Middle frontal gyrus (tissue), 1 donor: ENCODE measurements at regions not wholly inside any gene's neighbourhood (a gene's known extent, or its start where the extent isn't known, plus 50 kb on each side); places are given as distances from the start of the nearest gene placed in this dataset.
"Not testable (repeated sequence)": the region's sequence is repeated elsewhere in the genome, so short reads cannot be mapped to it uniquely, and the experiment has no call there.

ENCODE experiments used
- DNase-seq: peaks from one replicate; pipeline ENCODE4 v3.0.0-alpha.2; 2015; ENCODE audit warnings: low spot score; ENCODE audit errors: extremely low spot score

GRCh38 chr6:134436950-134437349 lies 119.0 kb upstream of the SGK1 start:
- DNase-seq, result no peak

GRCh38 chr6:134436281-134436815 lies 118.4 kb upstream of the SGK1 start:
- DNase-seq, result peak; percentile 43

- no peak for DNase-seq
Observed at GRCh38 chr6:134435814-134436280, 117.9 kb upstream of the SGK1 start.

- DNase-seq, result no peak
Observed at GRCh38 chr6:134434019-134434942, 116.4 kb upstream of the SGK1 start.

GRCh38 chr6:134432036-134432435 lies 114.1 kb upstream of the SGK1 start:
- DNase-seq, result no peak

GRCh38 chr6:134431421-134431859 lies 113.5 kb upstream of the SGK1 start:
- no peak for DNase-seq

- no peak for DNase-seq
Observed at GRCh38 chr6:134429861-134430380, 112.0 kb upstream of the SGK1 start.

- DNase-seq, result no peak
Observed at GRCh38 chr6:134427721-134428120, 109.8 kb upstream of the SGK1 start.

- DNase-seq, result no peak
Observed at GRCh38 chr6:134426623-134427022, 108.7 kb upstream of the SGK1 start.

GRCh38 chr6:134425917-134426316 lies 108.0 kb upstream of the SGK1 start:
- DNase-seq, result not testable (repeated sequence)

- DNase-seq, result no peak
Observed at GRCh38 chr6:134425513-134425912, 107.6 kb upstream of the SGK1 start.

GRCh38 chr6:134424798-134425170 lies 106.9 kb upstream of the SGK1 start:
- DNase-seq, result no peak

GRCh38 chr6:134424165-134424797 lies 106.4 kb upstream of the SGK1 start:
- no peak for DNase-seq

GRCh38 chr6:134422426-134423231 lies 104.7 kb upstream of the SGK1 start:
- DNase-seq, result no peak

- DNase-seq, result no peak
Observed at GRCh38 chr6:134421501-134421900, 103.6 kb upstream of the SGK1 start.

- no peak for DNase-seq
Observed at GRCh38 chr6:134420614-134421181, 102.8 kb upstream of the SGK1 start.

- DNase-seq, result no peak
Observed at GRCh38 chr6:134419716-134420115, 101.8 kb upstream of the SGK1 start.

GRCh38 chr6:134416418-134417154 lies 98.7 kb upstream of the SGK1 start:
- DNase-seq, result no peak

- no peak for DNase-seq
Observed at GRCh38 chr6:134415656-134416055, 97.7 kb upstream of the SGK1 start.

- DNase-seq, result no peak
Observed at GRCh38 chr6:134415194-134415593, 97.3 kb upstream of the SGK1 start.
